ENCODE measurements at regions not wholly inside any gene's neighbourhood (a gene's known extent, or its start where the extent isn't known, plus 50 kb on each side); places are given as distances from the start of the nearest gene placed in this dataset.

GRCh38 chr4:71147261-71147660 is 153.8 kb downstream of the DCK start:
- DNase-seq (ENCODE audit: low spot score) (no peak), ATAC-seq (no peak)
- intact Hi-C loops (cut with DNase I): no loop called here

- intact Hi-C loops (cut with DNase I): no loop called here
- ATAC-seq (no peak), DNase-seq (ENCODE audit: low spot score) (no peak)
Observed at GRCh38 chr4:71148545-71148944, 155.1 kb downstream of the DCK start.

GRCh38 chr4:71151054-71151453 is 157.6 kb downstream of the DCK start:
- intact Hi-C loops (cut with DNase I): no loop called here
- DNase-seq (ENCODE audit: low spot score) (no peak), ATAC-seq (no peak)

- ATAC-seq: no peak
- no peak for DNase-seq (ENCODE audit: low spot score)
- intact Hi-C loops (cut with DNase I): no loop called here
Observed at GRCh38 chr4:71156616-71157015, 163.2 kb downstream of the DCK start.

GRCh38 chr4:71162386-71162785 is 168.9 kb downstream of the DCK start:
- DNase-seq (ENCODE audit: low spot score) (no peak), ATAC-seq (no peak)
- intact Hi-C loops (cut with DNase I): no loop called here

- no peak for ATAC-seq
- intact Hi-C loops (cut with DNase I): no loop called here
- no peak for DNase-seq (ENCODE audit: low spot score)
Observed at GRCh38 chr4:71163317-71163716, 169.9 kb downstream of the DCK start.

- intact Hi-C loops (cut with DNase I): no loop called here
- no peak for ATAC-seq
- no peak for DNase-seq (ENCODE audit: low spot score)
Observed at GRCh38 chr4:71167083-71167482, 171.7 kb upstream of the SLC4A4 start.

- intact Hi-C loops (cut with DNase I): no loop called here
- no peak for ATAC-seq
Observed at GRCh38 chr4:71171592-71171991, 167.2 kb upstream of the SLC4A4 start.

GRCh38 chr4:71181332-71181731 is 157.5 kb upstream of the SLC4A4 start:
- DNase-seq (ENCODE audit: low spot score): no peak
- ATAC-seq: no peak
- intact Hi-C loops (cut with DNase I): no loop called here

More at GRCh38 chr4:71171592-71171991, 167.2 kb upstream of the SLC4A4 start:
- DNase-seq (ENCODE audit: low spot score): no peak

GRCh38 chr4:71184195-71184781 is 154.5 kb upstream of the SLC4A4 start:
- intact Hi-C loops (cut with DNase I): no loop called here
- DNase-seq (ENCODE audit: low spot score): peak; percentile 68
- no peak for ATAC-seq

- no peak for DNase-seq (ENCODE audit: low spot score)
- intact Hi-C loops (cut with DNase I): no loop called here
- no peak for ATAC-seq
Observed at GRCh38 chr4:71185037-71185436, 153.8 kb upstream of the SLC4A4 start.

- ATAC-seq (no peak), DNase-seq (ENCODE audit: low spot score) (peak; percentile 63)
- intact Hi-C loops (cut with DNase I): no loop called here
Observed at GRCh38 chr4:71186257-71186565, 152.6 kb upstream of the SLC4A4 start.

GRCh38 chr4:71186566-71187403 is 152.0 kb upstream of the SLC4A4 start:
- DNase-seq (ENCODE audit: low spot score) (peak; percentile 64), ATAC-seq (peak; percentile 87)
- intact Hi-C loops (cut with DNase I): no loop called here

- DNase-seq (ENCODE audit: low spot score): peak; percentile 63
- ATAC-seq: peak; percentile 62
- intact Hi-C loops (cut with DNase I): no loop called here
Observed at GRCh38 chr4:71187404-71188155, 151.2 kb upstream of the SLC4A4 start.

- ATAC-seq: no peak
- intact Hi-C loops (cut with DNase I): no loop called here
- no peak for DNase-seq (ENCODE audit: low spot score)
Observed at GRCh38 chr4:71188156-71188640, 150.6 kb upstream of the SLC4A4 start.

- intact Hi-C loops (cut with DNase I): no loop called here
- no peak for ATAC-seq
- no peak for DNase-seq (ENCODE audit: low spot score)
Observed at GRCh38 chr4:71188951-71189350, 149.9 kb upstream of the SLC4A4 start.

GRCh38 chr4:71189471-71189870 is 149.3 kb upstream of the SLC4A4 start:
- ATAC-seq (peak; percentile 43), DNase-seq (ENCODE audit: low spot score) (no peak)
- intact Hi-C loops (cut with DNase I): no loop called here

- ATAC-seq (no peak), DNase-seq (ENCODE audit: low spot score) (no peak)
- intact Hi-C loops (cut with DNase I): no loop called here
Observed at GRCh38 chr4:71194454-71194853, 144.4 kb upstream of the SLC4A4 start.

- ATAC-seq (peak; percentile 51), DNase-seq (ENCODE audit: low spot score) (no peak)
- intact Hi-C loops (cut with DNase I): no loop called here
Observed at GRCh38 chr4:71195924-71196323, 142.9 kb upstream of the SLC4A4 start.

GRCh38 chr4:71198958-71199357 is 139.9 kb upstream of the SLC4A4 start:
- DNase-seq (ENCODE audit: low spot score) (no peak), ATAC-seq (no peak)

More at GRCh38 chr4:71198958-71199357, 139.9 kb upstream of the SLC4A4 start:
- intact Hi-C loops (cut with DNase I): no loop called here

All from sciatic nerve (tissue), 2 donors.